Adrenal gland (tissue), 9 donors: ENCODE measurements at regions not wholly inside any gene's neighbourhood (a gene's known extent, or its start where the extent isn't known, plus 50 kb on each side); places are given as distances from the start of the nearest gene placed in this dataset.
"Not testable (repeated sequence)": the region's sequence is repeated elsewhere in the genome, so short reads cannot be mapped to it uniquely, and the experiment has no call there.

Experiments used
- DNase-seq, 7 donors: peaks; one replicate each; pipeline ENCODE4 v3.0.0-alpha.2; 2019 to 2020
- H3K27ac ChIP-seq, 5 donors: fragments of 200-600 bp; sonication (generic) in 4 of 5; 1 replicate in 3 of 5; 2 replicates in 2 of 5; pipeline versions ENCODE4 v1.5.1 to v1.8.0; 2016 to 2020; ENCODE audit warnings: mild to moderate bottlenecking in 1 of 5
- H3K27me3 ChIP-seq: fragments of 200-600 bp; 2 replicates; pipeline ENCODE4 v1.8.0; 2021
- H3K36me3 ChIP-seq, 2 donors: fragments of 200-600 bp; replicated peaks in 1 of 2; 1 replicate in 1 of 2; 2 replicates in 1 of 2; pipeline versions ENCODE4 v1.5.1 to v1.8.0; 2018 to 2022
- H3K4me1 ChIP-seq, 2 donors: fragments of 200-600 bp; replicated peaks in 1 of 2; 1 replicate in 1 of 2; 2 replicates in 1 of 2; pipeline versions ENCODE4 v1.5.1 to v1.8.0; 2018 to 2021
- H3K4me3 ChIP-seq, 4 donors: fragments of 200-600 bp; sonication (generic) in 3 of 4; one replicate each; pipeline ENCODE4 v1.5.1; 2016 to 2018
- H3K9me3 ChIP-seq, 3 donors: fragments of 200-600 bp; sonication (generic) in 1 of 3; replicated peaks in 1 of 3; 1 replicate in 2 of 3; 2 replicates in 1 of 3; pipeline versions ENCODE4 v1.5.1 to v1.8.0; 2016 to 2021
- CTCF ChIP-seq, 6 experiments: fragments of 450-650 bp in 4 of 6; fragments of 200-600 bp in 2 of 6; sonication (generic) in 1 of 6; IDR thresholded peaks; 1 replicate in 5 of 6; 2 replicates in 1 of 6; pipeline versions ENCODE4 v1.5.1 to v1.8.0; 2016 to 2021; ENCODE audit warnings: antibody characterized with exemption in 6 of 6, mild to moderate bottlenecking in 2 of 6, moderate library complexity in 1 of 6
- POLR2A ChIP-seq, 2 donors: fragments of 450-650 bp; IDR thresholded peaks; one replicate each; pipeline ENCODE4 v1.6.1; 2017; ENCODE audit warnings: antibody characterized with exemption in 2 of 2, mild to moderate bottlenecking in 2 of 2, moderate library complexity in 1 of 2
- WGBS, 4 donors: extraction: QIAGEN DNeasy Blood & Tissue Kit in 2 of 4; methylation state at CpG; one replicate each; pipeline versions ENCODE4 v1.1.5 to v1.1.7; 2013 to 2017; 5-methylcytosine and 5-hydroxymethylcytosine counted together
- intact Hi-C, 2 donors: fragments of 100-400 bp; cut with DNase I; formaldehyde crosslinking; loops; one replicate each; pipeline versions ENCODE4 v1.14.1 to v1.15.0; 2022 to 2023
- small RNA-seq, 2 donors: library from RNA; depleted of rRNA; stranded (forward); fragments of <200 nt; gene quantifications; one replicate each; pipeline ENCODE3, GENCODE V24; 2016
- donor health status: healthy with polysubstance abuse.
- donor health status: Bipolar disorder and iron deficiency.
- donor health status: DM: yes; HTN: yes; CAD: no.
- donor health status: DM: no; HTN: no; CAD: no.
- donor health status: DM: no; HTN: no; CAD: no.

GRCh38 chr5:36536616-36537005, 69.8 kb upstream of the SLC1A3 start:
- DNase-seq = no peak
- intact Hi-C loops = no loop called here
- H3K9me3 ChIP-seq = no peaks in the 10 kb centered on the region
- no peak overlapping the region for H3K27ac ChIP-seq
- H3K27me3 ChIP-seq = peaks cover 8% of the 10 kb centered on the region
- no peak for TF ChIP-seq CTCF (IDR thresholded peaks at IDR 0.05)
- no peak for TF ChIP-seq POLR2A (IDR thresholded peaks at IDR 0.05)
- H3K4me1 ChIP-seq = peaks cover 0 to 8% of the 10 kb centered on the region in 2 donors
- no peaks in the 10 kb centered on the region for H3K36me3 ChIP-seq
- H3K4me3 ChIP-seq = no peak overlapping the region

- TF ChIP-seq CTCF (IDR thresholded peaks at IDR 0.05) (no peak), POLR2A (IDR thresholded peaks at IDR 0.05) (no peak)
- no peaks in the 10 kb centered on the region for H3K9me3 ChIP-seq
- H3K27ac ChIP-seq = no peak overlapping the region
- no peak for DNase-seq
- H3K4me1 ChIP-seq = peaks cover 0 to 8% of the 10 kb centered on the region in 2 donors
- no peaks in the 10 kb centered on the region for H3K36me3 ChIP-seq
- intact Hi-C loops = no loop called here
- 79 to 90% (median 88%) methylated on average over 4 of the region's 4 CpGs for WGBS, 4 donors
- no peak overlapping the region for H3K4me3 ChIP-seq
- H3K27me3 ChIP-seq = peaks cover 4% of the 10 kb centered on the region
These were observed 68.7 kb upstream of the SLC1A3 start for GRCh38 chr5:36537724-36538123.

DNA sequence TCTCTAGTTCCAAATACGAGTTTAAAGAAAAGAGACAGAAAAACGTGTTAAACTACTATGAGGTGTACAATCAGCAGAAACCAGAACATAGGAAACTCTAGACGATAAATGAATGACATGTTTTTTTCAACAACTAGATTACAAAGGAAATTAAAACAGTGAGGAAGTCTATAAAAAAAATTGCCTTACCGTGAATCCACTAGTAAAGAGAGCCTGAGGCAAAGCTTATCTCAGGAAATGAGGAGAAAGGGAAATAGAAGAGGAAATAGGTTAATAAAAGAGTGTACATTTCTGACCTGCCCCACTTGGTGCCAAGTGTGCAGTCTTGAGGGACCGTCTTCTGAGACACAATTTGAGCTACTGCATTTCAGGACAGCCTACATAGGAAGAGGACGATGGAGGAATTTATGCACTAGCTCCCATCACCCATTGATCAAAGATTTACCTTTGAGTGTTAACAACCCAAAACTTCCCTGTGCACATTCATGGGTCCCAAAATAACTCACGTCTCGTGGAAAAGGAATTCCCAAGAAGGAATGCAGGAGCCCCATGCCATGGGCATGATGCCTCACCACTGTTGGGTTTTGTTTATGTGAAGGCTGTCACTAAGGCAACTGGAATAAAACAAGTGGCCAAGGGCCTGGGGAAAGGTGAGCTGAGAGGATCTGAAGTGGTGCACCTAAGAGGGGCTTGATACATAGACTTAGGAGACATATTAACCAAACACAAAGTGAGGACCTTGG, 53.6 kb upstream of the SLC1A3 start:
- peaks cover 0 to 4% (median 0%) of the 10 kb centered on the region in 3 donors for H3K9me3 ChIP-seq
- H3K4me3 ChIP-seq = no peak overlapping the region
- TF ChIP-seq POLR2A (IDR thresholded peaks at IDR 0.05) (no peak), CTCF (IDR thresholded peaks at IDR 0.05) (no peak)
- intact Hi-C loops = no loop called here
- H3K4me1 ChIP-seq = no peaks in the 10 kb centered on the region
- 68 to 81% (median 75%) methylated on average over 8 of the region's 8 CpGs for WGBS, 4 donors
- no peaks in the 10 kb centered on the region for H3K36me3 ChIP-seq
- H3K27ac ChIP-seq = no peak overlapping the region
- no peak for DNase-seq
- H3K27me3 ChIP-seq = no peaks in the 10 kb centered on the region

DNA sequence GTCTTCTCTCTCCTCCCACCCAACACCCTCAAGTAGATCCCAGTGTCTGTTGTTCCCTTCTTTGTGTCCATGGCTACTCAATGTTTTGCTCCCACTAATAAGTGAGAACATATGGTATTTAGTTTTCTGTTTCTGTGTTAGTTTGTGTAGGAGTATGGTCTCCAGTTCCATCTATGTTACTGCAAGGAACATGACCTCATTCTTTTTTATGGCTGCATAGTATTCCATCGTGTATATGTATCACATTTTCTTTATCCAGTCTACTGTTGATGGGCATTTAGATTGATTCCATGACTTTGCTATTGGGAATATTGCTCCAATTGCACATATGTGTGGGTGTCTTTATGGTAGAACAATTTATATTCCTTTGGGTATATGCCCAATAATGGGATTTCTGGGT, 51.4 kb upstream of the SLC1A3 start:
- H3K4me1 ChIP-seq, H3K4me3 ChIP-seq, intact Hi-C loops, H3K36me3 ChIP-seq, H3K27me3 ChIP-seq, DNase-seq, H3K27ac ChIP-seq, H3K9me3 ChIP-seq: not testable (repeated sequence)
- WGBS, 4 donors = 74 to 93% (median 88%) methylated on average over 1 of the region's 1 CpG

Small RNAs in the stretch of these regions (small RNA-seq; reads per million reads assigned to genes)
- 0 reads per million in 2 donors for gene RNA5SP181
